Stimulated activated CD4-positive, alpha-beta T cell treated with anti-CD3 and anti-CD28 coated beads, Interleukin-1b, Interleukin-23, amount 100 ng/mL, for 24 hours (primary cell): ENCODE measurements at regions not wholly inside any gene's neighbourhood (a gene's known extent, or its start where the extent isn't known, plus 50 kb on each side); places are given as distances from the start of the nearest gene placed in this dataset.

ENCODE experiments used
- DNase-seq, 4 experiments: peaks; one replicate each; pipeline ENCODE4 v3.0.0-alpha.2; 2020; ENCODE audit warnings: low read depth in 4 of 4, low spot score in 1 of 4

- DNase-seq = no peak
Measured at GRCh38 chr1:228968891-228969606, 233.8 kb downstream of the RHOU start.

- DNase-seq = no peak
Measured at GRCh38 chr1:228969953-228970800, 234.9 kb downstream of the RHOU start.

- no peak for DNase-seq
Measured at GRCh38 chr1:228972576-228972975, 237.3 kb downstream of the RHOU start.

DNA sequence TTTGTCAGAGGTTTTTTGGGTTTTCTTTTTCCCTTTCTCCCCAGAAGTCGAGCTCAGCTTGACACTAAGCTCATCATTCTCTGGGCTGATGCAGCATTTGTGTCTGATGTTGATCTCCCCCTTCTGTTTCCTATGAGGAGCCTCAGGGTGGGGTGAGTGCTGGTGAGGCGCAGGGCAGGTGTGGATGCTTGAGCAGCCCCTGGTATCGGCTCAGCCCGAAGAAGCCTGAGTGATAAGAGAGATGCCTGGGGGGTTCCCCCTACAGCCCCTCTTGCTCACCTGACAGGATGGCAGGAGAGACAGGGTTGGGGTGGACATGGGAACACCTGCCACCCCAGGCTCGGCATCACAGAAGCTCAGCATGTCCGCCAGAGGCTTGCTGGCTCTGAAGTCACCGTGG is 239.0 kb downstream of the RHOU start:
- no peak for DNase-seq

- no peak for DNase-seq
Measured at GRCh38 chr1:228975238-228975907, 240.1 kb downstream of the RHOU start.

GRCh38 chr1:228976316-228976715 is 241.0 kb downstream of the RHOU start:
- DNase-seq = no peak

GRCh38 chr1:228977307-228977706 is 242.0 kb downstream of the RHOU start:
- DNase-seq = no peak

DNA sequence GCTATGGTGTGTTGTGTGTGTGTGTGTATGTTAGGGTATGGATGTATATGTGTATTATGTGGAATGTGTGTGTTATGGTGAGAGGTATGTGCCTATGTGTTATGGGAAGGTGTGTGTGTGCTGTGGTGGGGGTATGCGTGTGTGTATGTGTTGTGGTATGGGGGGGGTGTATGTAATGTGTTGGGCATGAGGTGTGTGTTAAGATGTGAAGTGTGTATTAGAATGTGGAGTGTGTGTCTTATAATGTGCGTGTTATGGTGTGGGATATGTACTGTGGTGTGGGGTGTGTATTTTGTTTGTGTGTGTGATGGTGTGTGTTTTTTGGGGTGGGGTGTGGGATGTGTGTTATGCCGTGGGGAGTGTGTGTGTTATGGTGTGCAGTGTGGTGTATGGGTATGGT is 242.5 kb downstream of the RHOU start:
- no peak for DNase-seq

- DNase-seq = no peak
Measured at GRCh38 chr1:228978484-228979324, 243.4 kb downstream of the RHOU start.

- DNase-seq = no peak
Measured at GRCh38 chr1:228979325-228979699, 244.0 kb downstream of the RHOU start.

DNA sequence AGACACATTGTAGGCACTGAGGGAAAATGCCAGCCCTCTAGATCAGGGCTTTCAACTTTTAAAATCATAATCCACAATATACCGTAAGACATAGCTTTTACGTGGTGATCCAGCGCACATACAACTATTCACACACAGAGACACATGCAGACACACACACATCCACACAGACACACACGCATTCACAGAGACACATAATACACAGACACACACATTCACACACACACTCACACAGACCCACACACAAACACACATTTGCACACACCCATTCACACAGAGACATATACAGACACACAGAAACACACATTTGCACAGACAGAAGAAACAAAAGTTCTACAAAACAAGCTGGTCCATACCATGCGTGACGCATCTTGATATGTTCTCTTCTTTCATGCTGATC is 244.5 kb downstream of the RHOU start:
- no peak for DNase-seq

DNA sequence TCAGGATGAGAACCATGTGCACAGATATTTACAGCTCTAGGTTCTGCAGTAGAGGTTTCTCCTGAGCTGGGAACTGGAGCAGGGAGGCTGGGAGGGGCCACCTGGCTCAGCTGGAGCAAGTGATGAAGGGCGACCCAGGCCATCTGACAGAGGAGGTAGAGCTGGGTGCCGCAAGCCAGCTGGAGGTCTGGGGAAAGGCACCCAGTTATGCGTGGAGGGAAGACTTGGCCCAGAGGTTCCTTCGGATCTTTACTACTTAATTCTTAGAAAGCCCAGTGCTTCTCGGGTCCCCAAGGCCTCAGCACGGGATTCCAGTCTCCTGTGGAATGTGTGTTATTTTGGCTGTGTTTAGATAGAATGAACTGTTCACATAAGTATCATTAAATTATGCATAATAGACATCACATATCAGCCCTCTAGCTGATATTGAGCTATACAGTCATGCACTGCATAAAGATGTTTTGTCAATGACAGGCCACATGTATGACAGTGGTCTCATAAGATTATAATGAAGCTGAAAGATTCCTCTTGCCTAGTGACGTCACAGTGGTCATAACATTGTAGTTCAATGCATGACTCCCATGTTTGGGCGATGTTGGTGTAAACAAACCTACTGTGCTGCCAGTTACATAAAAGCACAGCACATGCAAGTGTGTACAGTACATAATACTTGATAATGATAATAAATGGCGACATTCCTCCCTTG is 245.1 kb downstream of the RHOU start:
- DNase-seq = no peak

DNA sequence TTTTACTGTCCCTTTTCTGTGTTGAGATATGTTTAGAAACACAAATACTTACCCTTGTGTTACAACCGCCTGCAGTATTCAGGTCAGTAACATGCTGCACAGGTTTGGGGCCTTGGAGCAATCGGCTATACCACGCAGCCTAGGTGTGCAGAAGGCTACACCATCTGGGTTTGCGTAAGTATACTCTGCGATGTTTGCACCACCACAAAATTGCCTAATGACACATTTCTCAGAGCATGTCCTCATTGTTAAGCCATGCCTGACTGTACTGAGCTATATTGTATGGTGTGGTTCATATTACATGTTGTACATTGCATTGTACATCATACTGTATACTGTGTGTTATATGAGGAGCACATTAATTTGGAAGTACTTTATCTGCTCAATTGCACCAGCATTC is 247.4 kb downstream of the RHOU start:
- DNase-seq = no peak

DNA sequence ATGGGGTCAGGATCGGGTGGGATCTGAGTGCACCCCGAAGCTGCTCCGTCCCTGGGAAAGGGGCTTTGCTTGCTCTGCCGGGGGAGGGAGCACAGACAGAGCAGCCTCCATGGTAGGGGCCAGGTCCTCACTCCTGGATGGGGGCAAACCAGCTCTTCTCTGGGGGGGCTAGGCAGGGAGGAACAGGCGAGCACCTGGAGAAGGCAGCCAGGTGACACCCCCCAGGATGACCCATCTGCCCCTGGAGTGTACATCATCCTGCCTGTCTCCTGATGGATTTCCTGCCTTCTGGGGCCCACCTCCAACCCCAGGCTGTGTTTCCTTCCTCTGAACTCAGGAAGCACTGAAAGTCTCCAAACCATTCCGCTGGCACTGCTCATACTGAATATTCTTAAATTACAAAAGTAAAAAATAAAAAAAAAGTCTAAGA is 248.0 kb downstream of the RHOU start:
- DNase-seq = no peak

DNA sequence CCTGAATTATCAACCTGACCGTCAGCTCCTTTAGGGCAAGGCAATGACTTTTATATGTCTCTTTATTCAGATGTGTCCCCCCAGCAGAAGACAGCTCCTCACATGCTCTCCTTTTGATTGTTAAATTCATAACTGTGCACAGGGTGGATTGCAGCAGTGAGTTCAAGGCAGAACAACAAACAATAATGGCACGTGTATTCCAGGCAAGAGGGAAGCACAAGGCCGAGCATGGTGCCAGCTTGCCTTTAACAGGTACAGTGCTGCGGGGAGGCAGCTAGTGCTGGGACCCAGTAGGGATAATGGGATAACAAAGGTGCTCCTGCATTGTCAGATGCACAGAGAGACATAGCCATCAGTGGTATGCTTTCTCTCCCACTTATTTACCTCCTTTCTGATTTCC is 248.4 kb downstream of the RHOU start:
- DNase-seq = no peak

DNA sequence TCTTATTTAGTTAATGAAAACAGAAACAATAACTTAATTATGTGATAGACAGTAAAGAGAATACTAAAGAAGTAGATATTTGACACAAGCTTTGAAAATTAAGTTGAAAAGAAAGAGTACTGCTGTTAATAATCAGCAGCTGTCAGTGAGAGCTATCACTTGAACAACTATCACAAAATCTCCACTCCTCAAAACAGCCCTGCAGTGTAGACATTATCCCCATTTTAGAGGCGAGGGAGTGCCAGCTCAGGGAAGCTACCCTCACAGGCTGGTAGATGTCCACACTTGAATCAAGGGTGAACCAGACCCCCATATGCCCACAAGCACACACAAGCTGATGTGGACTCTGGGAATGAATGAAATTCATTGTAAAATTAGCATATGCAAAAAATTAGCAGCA is 248.8 kb downstream of the RHOU start:
- no peak for DNase-seq

GRCh38 chr1:228984646-228985631 is 249.7 kb downstream of the RHOU start:
- no peak for DNase-seq

DNA sequence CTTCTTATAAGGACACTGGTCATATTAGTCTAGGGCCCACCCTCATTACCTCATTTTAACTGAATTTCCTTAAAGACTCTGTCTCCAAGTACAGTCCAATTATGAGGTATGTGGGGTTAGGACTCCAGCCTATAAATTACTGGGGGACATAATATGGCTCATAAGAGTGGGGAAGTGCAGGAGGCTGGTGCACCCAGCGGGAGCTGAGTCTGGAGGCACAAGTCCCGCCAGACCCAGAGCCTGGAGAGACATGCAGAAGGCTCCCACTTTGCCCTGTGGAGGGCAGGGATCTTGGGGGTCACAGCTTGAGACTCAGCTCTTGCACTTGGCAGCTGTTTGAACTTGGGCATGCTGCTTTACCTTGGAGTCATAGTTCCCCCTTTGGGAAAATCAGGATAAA is 250.4 kb downstream of the RHOU start:
- no peak for DNase-seq
